H9 (cell line): ENCODE measurements at regions not wholly inside any gene's neighbourhood (a gene's known extent, or its start where the extent isn't known, plus 50 kb on each side); places are given as distances from the start of the nearest gene placed in this dataset.

ENCODE experiments used
- DNase-seq: peaks from one replicate; pipeline ENCODE4 v3.0.0-alpha.2; 2017
- H2AFZ ChIP-seq: one replicate; pipeline ENCODE4 v1.6.1; 2013; ENCODE audit warnings: mild to moderate bottlenecking, low read length, control low read depth, moderate library complexity
- H2AK5ac ChIP-seq: 2 replicates; pipeline ENCODE4 v1.6.1; 2013; ENCODE audit warnings: low read length, control low read depth, mixed read lengths; ENCODE audit not compliant: insufficient read length
- H2BK120ac ChIP-seq: one replicate; pipeline ENCODE4 v1.6.1; 2013; ENCODE audit warnings: low read depth, mild to moderate bottlenecking, low read length, control low read depth, inconsistent platforms; ENCODE audit not compliant: poor library complexity, severe bottlenecking
- H2BK12ac ChIP-seq: 2 replicates; pipeline ENCODE4 v1.6.1; 2013; ENCODE audit warnings: low read length, control low read depth, mixed read lengths, low read depth; ENCODE audit not compliant: insufficient read length
- H2BK15ac ChIP-seq: 2 replicates; pipeline ENCODE4 v1.6.1; 2013; ENCODE audit warnings: low read depth, low read length, control low read depth
- H2BK20ac ChIP-seq: one replicate; pipeline ENCODE4 v1.6.1; 2013; ENCODE audit warnings: low read depth, mild to moderate bottlenecking, low read length, control low read depth, inconsistent platforms; ENCODE audit not compliant: poor library complexity, severe bottlenecking
- H2BK5ac ChIP-seq: 2 replicates; pipeline ENCODE4 v1.6.1; 2013; ENCODE audit warnings: low read length, control low read depth, mixed read lengths; ENCODE audit not compliant: insufficient read length
- H3K14ac ChIP-seq: 2 replicates; pipeline ENCODE4 v1.6.1; 2013; ENCODE audit warnings: low read length, control low read depth; ENCODE audit not compliant: insufficient read depth
- H3K18ac ChIP-seq: 2 replicates; pipeline ENCODE4 v1.6.1; 2013; ENCODE audit warnings: low read depth, mild to moderate bottlenecking, mixed read lengths, low read length, control low read depth; ENCODE audit not compliant: insufficient read length
- H3K23ac ChIP-seq: 2 replicates; pipeline ENCODE4 v1.6.1; 2013; ENCODE audit warnings: low read length, control low read depth, mixed read lengths, low read depth; ENCODE audit not compliant: insufficient read length
- H3K23me2 ChIP-seq: 2 replicates; pipeline ENCODE4 v1.6.1; 2013; ENCODE audit warnings: low read depth, mild to moderate bottlenecking, mixed read lengths, low read length, control low read depth; ENCODE audit not compliant: insufficient read length, poor library complexity, severe bottlenecking
- H3K27ac ChIP-seq: 2 replicates; pipeline ENCODE4 v1.5.1; 2013; ENCODE audit warnings: low read length, control low read depth, mixed read lengths, low read depth; ENCODE audit not compliant: insufficient read length
- H3K27me3 ChIP-seq: 2 replicates; pipeline ENCODE4 v1.6.1; 2013; ENCODE audit warnings: low read length, control low read depth, inconsistent platforms; ENCODE audit not compliant: insufficient read depth
- H3K4ac ChIP-seq: 2 replicates; pipeline ENCODE4 v1.6.1; 2013; ENCODE audit warnings: low read depth, mild to moderate bottlenecking, control low read depth, inconsistent platforms, low read length, moderate library complexity
- H3K4me1 ChIP-seq: 2 replicates; pipeline ENCODE4 v1.6.1; 2013; ENCODE audit warnings: low read length, control low read depth, inconsistent platforms; ENCODE audit not compliant: insufficient read depth
- H3K4me2 ChIP-seq: 2 replicates; pipeline ENCODE4 v1.6.1; 2013; ENCODE audit warnings: low read length, control low read depth, mixed read lengths; ENCODE audit not compliant: insufficient read length, insufficient read depth
- H3K56ac ChIP-seq: 2 replicates; pipeline ENCODE4 v1.6.1; 2013; ENCODE audit warnings: low read depth, mild to moderate bottlenecking, mixed read lengths, low read length, control low read depth; ENCODE audit not compliant: insufficient read length
- H3K79me1 ChIP-seq: 2 replicates; pipeline ENCODE4 v1.6.1; 2013; ENCODE audit warnings: low read depth, mild to moderate bottlenecking, moderate library complexity, low read length, control low read depth, inconsistent platforms; ENCODE audit not compliant: insufficient read depth, poor library complexity, severe bottlenecking
- H3K79me2 ChIP-seq: 2 replicates; pipeline ENCODE4 v1.6.1; 2013; ENCODE audit warnings: low read length, control low read depth, inconsistent platforms; ENCODE audit not compliant: insufficient read depth
- H3K9ac ChIP-seq: 2 replicates; pipeline ENCODE4 v1.6.1; 2013; ENCODE audit warnings: low read length, control low read depth, mixed read lengths; ENCODE audit not compliant: insufficient read length; ENCODE audit errors: extremely low read depth
- H3K9me3 ChIP-seq: one replicate; pipeline ENCODE4 v1.6.1; 2013; ENCODE audit warnings: low read depth, low read length, inconsistent platforms; ENCODE audit not compliant: control insufficient read depth
- H3T11ph ChIP-seq: one replicate; pipeline ENCODE4 v1.6.1; 2013; ENCODE audit warnings: mild to moderate bottlenecking, low read length, control low read depth, inconsistent platforms
- H4K20me1 ChIP-seq: one replicate; pipeline ENCODE4 v1.6.1; 2013; ENCODE audit not compliant: control insufficient read depth, insufficient read length, insufficient read depth
- H4K5ac ChIP-seq: 2 replicates; pipeline ENCODE4 v1.6.1; 2013; ENCODE audit warnings: low read depth, mild to moderate bottlenecking, mixed read lengths, low read length, control low read depth; ENCODE audit not compliant: insufficient read length
- H4K8ac ChIP-seq: replicated peaks from 2 replicates; pipeline ENCODE4 v1.6.1; 2013; ENCODE audit warnings: low read length, control low read depth, mixed read lengths, low read depth; ENCODE audit not compliant: insufficient read length
- H4K91ac ChIP-seq: 2 replicates; pipeline ENCODE4 v1.6.1; 2013; ENCODE audit warnings: low read depth, mild to moderate bottlenecking, moderate library complexity, mixed read lengths, low read length, control low read depth; ENCODE audit not compliant: insufficient read length
- H3K27ac Mint-ChIP-seq, 3 experiments: 2 replicates in 2 of 3; 3 replicates in 1 of 3; pipeline ENCODE4 v1.8.0; 2020 to 2021; ENCODE audit warnings: mixed read lengths in 3 of 3, mild to moderate bottlenecking in 1 of 3, moderate library complexity in 1 of 3
- H3K27me3 Mint-ChIP-seq: 2 replicates; pipeline ENCODE4 v1.8.0; 2021; ENCODE audit warnings: low read depth, mild to moderate bottlenecking, moderate library complexity, mixed read lengths
- H3K36me3 Mint-ChIP-seq, 3 experiments: 2 replicates in 2 of 3; 3 replicates in 1 of 3; pipeline ENCODE4 v1.8.0; 2020 to 2021; ENCODE audit warnings: low read depth in 3 of 3, mixed read lengths in 3 of 3; ENCODE audit not compliant: insufficient read depth in 1 of 3
- H3K4me1 Mint-ChIP-seq, 2 experiments: 2 replicates each; pipeline ENCODE4 v1.8.0; 2020; ENCODE audit warnings: mixed read lengths in 2 of 2
- H3K4me3 Mint-ChIP-seq, 2 experiments: 2 replicates in 1 of 2; 3 replicates in 1 of 2; pipeline ENCODE4 v1.8.0; 2020 to 2021; ENCODE audit warnings: mild to moderate bottlenecking in 2 of 2, mixed read lengths in 2 of 2, moderate library complexity in 1 of 2
- H3K9me3 Mint-ChIP-seq, 2 experiments: 2 replicates in 1 of 2; 3 replicates in 1 of 2; pipeline ENCODE4 v1.8.0; 2020; ENCODE audit warnings: mild to moderate bottlenecking in 2 of 2, mixed read lengths in 2 of 2, moderate library complexity in 1 of 2
- CTCF ChIP-seq: fragments of 200-600 bp; sonication (generic); conservative IDR thresholded peaks from 3 replicates; pipeline ENCODE4 v1.8.0; 2021; ENCODE audit warnings: antibody characterized with exemption, mild to moderate bottlenecking
- WGBS: extraction: QIAGEN DNeasy Blood & Tissue Kit; methylation state at CpG from one replicate; pipeline ENCODE4 v1.1.7; 2013; ENCODE audit warnings: missing lambda C conversion rate, low lambda C conversion rate, mixed read lengths; ENCODE audit not compliant: insufficient read length; ENCODE audit errors: extremely low coverage; 5-methylcytosine and 5-hydroxymethylcytosine counted together

GRCh38 chr12:24632466-24632865, 316.4 kb downstream of the BCAT1 start:
- H3K79me2 ChIP-seq = no peaks in the 10 kb centered on the region
- Mint-ChIP-seq H3K27ac (no peak overlapping the region), H3K36me3 (no peaks in the 10 kb centered on the region), H3K4me1 (peaks cover 5% of the 10 kb centered on the region in 2 experiments), H3K27me3 (no peaks in the 10 kb centered on the region; the same call in 1 of the 2 replicates), H3K4me3 (no peak overlapping the region), H3K9me3 (no peaks in the 10 kb centered on the region)
- H2BK15ac ChIP-seq = no peak overlapping the region
- H3K18ac ChIP-seq = no peak overlapping the region
- H3T11ph ChIP-seq = no peak overlapping the region
- no peak overlapping the region for H3K14ac ChIP-seq
- DNase-seq = no peak
- no peak overlapping the region for H2BK20ac ChIP-seq
- H4K8ac ChIP-seq = no peak overlapping the region
- no peak overlapping the region for H4K91ac ChIP-seq
- H3K9me3 ChIP-seq = no peaks in the 10 kb centered on the region
- no peak for TF ChIP-seq CTCF
- H3K4me2 ChIP-seq = no peak overlapping the region
- H3K23ac ChIP-seq = no peak overlapping the region
- H4K20me1 ChIP-seq = no peaks in the 10 kb centered on the region
- H4K5ac ChIP-seq = no peak overlapping the region
- H3K4me1 ChIP-seq = no peaks in the 10 kb centered on the region
- no peak overlapping the region for H2BK120ac ChIP-seq
- no peak overlapping the region for H3K9ac ChIP-seq
- no peak overlapping the region for H3K4ac ChIP-seq
- no peak overlapping the region for H2BK5ac ChIP-seq
- no peaks in the 10 kb centered on the region for H3K23me2 ChIP-seq
- H3K79me1 ChIP-seq = no peaks in the 10 kb centered on the region
- no peak overlapping the region for H3K27ac ChIP-seq
- WGBS = no CpG with 5 or more reads among the region's 1 CpG
- no peak overlapping the region for H2AFZ ChIP-seq
- H3K56ac ChIP-seq = no peak overlapping the region
- H3K27me3 ChIP-seq = no peaks in the 10 kb centered on the region
- H2AK5ac ChIP-seq = no peak overlapping the region
- no peak overlapping the region for H2BK12ac ChIP-seq
